Iris pigment epithelial cell (primary cell): ENCODE measurements at regions not wholly inside any gene's neighbourhood (a gene's known extent, or its start where the extent isn't known, plus 50 kb on each side); places are given as distances from the start of the nearest gene placed in this dataset.
A peak's percentile ranks its signal among the peaks of the same experiment; 100 is the strongest.
"Not testable (repeated sequence)": the region's sequence is repeated elsewhere in the genome, so short reads cannot be mapped to it uniquely, and the experiment has no call there.

Source experiments
- DNase-seq: peaks from one replicate; pipeline ENCODE4 v3.0.0-alpha.2; 2011; ENCODE audit warnings: low read depth

GRCh38 chr17:63293323-63294075, 152.6 kb downstream of the CYB561 start:
- DNase-seq = peak; percentile 85

GRCh38 chr17:63294776-63295175, 151.3 kb downstream of the CYB561 start:
- no peak for DNase-seq

- DNase-seq = no peak
These were observed 150.8 kb downstream of the CYB561 start for GRCh38 chr17:63295288-63295687.

- DNase-seq = no peak
These were observed 150.1 kb downstream of the CYB561 start for GRCh38 chr17:63295839-63296590.

GRCh38 chr17:63298916-63299315, 147.2 kb downstream of the CYB561 start:
- not testable (repeated sequence) for DNase-seq

- DNase-seq = no peak
These were observed 141.3 kb downstream of the CYB561 start for GRCh38 chr17:63304704-63305261.

- no peak for DNase-seq
These were observed 140.2 kb downstream of the CYB561 start for GRCh38 chr17:63305857-63306256.

GRCh38 chr17:63306855-63307254, 139.3 kb downstream of the CYB561 start:
- DNase-seq = no peak

- DNase-seq = no peak
These were observed 137.8 kb downstream of the CYB561 start for GRCh38 chr17:63308272-63308671.

GRCh38 chr17:63309021-63309420, 137.1 kb downstream of the CYB561 start:
- peak; percentile 41 for DNase-seq

GRCh38 chr17:63311416-63311937, 134.6 kb downstream of the CYB561 start:
- no peak for DNase-seq

- no peak for DNase-seq
These were observed 131.3 kb downstream of the CYB561 start for GRCh38 chr17:63314761-63315160.

- no peak for DNase-seq
These were observed 130.0 kb downstream of the CYB561 start for GRCh38 chr17:63316100-63316499.

GRCh38 chr17:63317166-63317840, 128.8 kb downstream of the CYB561 start:
- DNase-seq = no peak

- DNase-seq = no peak
These were observed 120.3 kb downstream of the CYB561 start for GRCh38 chr17:63325808-63326207.

GRCh38 chr17:63329876-63330275, 116.2 kb downstream of the CYB561 start:
- DNase-seq = no peak

- no peak for DNase-seq
These were observed 114.6 kb downstream of the CYB561 start for GRCh38 chr17:63331301-63332061.

- peak; percentile 35 for DNase-seq
These were observed 113.8 kb downstream of the CYB561 start for GRCh38 chr17:63332286-63332685.

- no peak for DNase-seq
These were observed 112.2 kb downstream of the CYB561 start for GRCh38 chr17:63333869-63334268.

- no peak for DNase-seq
These were observed 110.3 kb downstream of the CYB561 start for GRCh38 chr17:63335831-63336230.

- no peak for DNase-seq
These were observed 108.5 kb downstream of the CYB561 start for GRCh38 chr17:63337579-63337978.

- DNase-seq = no peak
These were observed 107.8 kb downstream of the CYB561 start for GRCh38 chr17:63338272-63338671.
